ENCODE measurements at regions not wholly inside any gene's neighbourhood (a gene's known extent, or its start where the extent isn't known, plus 50 kb on each side); places are given as distances from the start of the nearest gene placed in this dataset.

- no peak for TF ChIP-seq POLR2A (IDR thresholded peaks at IDR 0.05)
- no peak for TF ChIP-seq CTCF (IDR thresholded peaks at IDR 0.05)
- TF ChIP-seq EP300 (IDR thresholded peaks at IDR 0.05) = no peak
Measured at GRCh38 chr4:188780028-188780427, 640.8 kb downstream of the TRIML1 start.
